SK-N-SH (cell line): ENCODE measurements at regions not wholly inside any gene's neighbourhood (a gene's known extent, or its start where the extent isn't known, plus 50 kb on each side); places are given as distances from the start of the nearest gene placed in this dataset.

Source experiments
- CTCF ChIP-seq: fragments of 200-600 bp; sonication (generic); IDR thresholded peaks from 2 replicates; pipeline ENCODE4 v1.6.1; 2017; ENCODE audit warnings: antibody characterized with exemption, mild to moderate bottlenecking, moderate library complexity
- POLR2AphosphoS5 ChIP-seq: IDR thresholded peaks from 2 replicates; pipeline ENCODE4 v1.6.1; 2012; ENCODE audit warnings: low read depth, low read length

DNA sequence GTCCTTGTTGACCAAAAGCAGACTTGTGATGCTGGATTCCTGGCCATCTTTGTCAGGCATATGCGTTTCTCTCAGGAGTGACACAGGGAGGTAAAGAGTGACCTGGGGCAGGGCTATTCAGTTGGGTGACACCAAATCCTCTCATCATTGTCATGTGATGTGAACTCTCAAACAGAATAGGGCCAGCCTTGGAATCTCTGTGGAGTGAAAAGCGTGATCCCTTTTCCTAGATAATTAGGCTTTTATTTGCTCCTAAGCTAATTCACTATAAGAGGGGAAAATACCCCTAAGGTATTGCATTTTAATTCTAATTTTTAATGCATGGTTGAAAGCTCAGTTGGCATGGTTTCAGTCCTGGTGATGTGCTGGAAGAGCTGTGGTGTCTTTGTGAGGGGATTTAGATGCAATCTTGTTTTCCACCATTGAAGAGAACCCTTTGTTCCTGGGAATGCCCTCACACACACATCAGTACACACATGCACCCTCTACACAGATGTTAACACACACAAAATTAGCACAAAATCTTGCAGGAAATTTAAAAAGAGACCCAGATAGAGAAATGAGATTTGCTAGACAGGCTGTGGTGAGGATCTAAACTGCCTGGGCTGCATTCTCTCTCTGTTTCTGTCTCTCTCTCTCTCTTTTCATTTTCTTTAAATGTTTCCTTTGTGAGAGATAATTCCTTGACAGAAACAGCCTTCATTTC is 349.9 kb downstream of the TSN start:
- no peak for TF ChIP-seq CTCF
- no peak for TF ChIP-seq POLR2AphosphoS5
